ENCODE measurements at regions not wholly inside any gene's neighbourhood (a gene's known extent, or its start where the extent isn't known, plus 50 kb on each side); places are given as distances from the start of the nearest gene placed in this dataset.

- TF ChIP-seq CTCF (conservative IDR thresholded peaks at IDR 0.05 in 1 of 2, IDR thresholded peaks at IDR 0.05 in 1 of 2; ENCODE audit: extremely low read depth in 1 of 2, insufficient read depth in 1 of 2, low read depth in 1 of 2, low read length in 2 of 2) (no peak), EZH2 (IDR thresholded peaks at IDR 0.05; ENCODE audit: borderline replicate concordance, low read length) (no peak)
These were observed 362.4 kb upstream of the PKN2 start for GRCh38 chr1:88321706-88322105.
